ENCODE measurements at regions not wholly inside any gene's neighbourhood (a gene's known extent, or its start where the extent isn't known, plus 50 kb on each side); places are given as distances from the start of the nearest gene placed in this dataset.

GRCh38 chr7:20053334-20054104, 163.7 kb downstream of the MACC1 start:
- TF ChIP-seq GATAD2A (CRISPR knock-in tag; IDR thresholded peaks at IDR 0.05) (no peak), MAX (IDR thresholded peaks at IDR 0.05) (no peak), YY1 (IDR thresholded peaks at IDR 0.05; ENCODE audit: insufficient read depth, insufficient replicate concordance, low read depth, low read length) (no peak), ZNF7 (CRISPR knock-in tag; IDR thresholded peaks at IDR 0.05) (no peak), MAFK (conservative IDR thresholded peaks at IDR 0.05 in 1 of 2, IDR thresholded peaks at IDR 0.05 in 1 of 2; ENCODE audit: low read length in 2 of 2) (no peak), ARHGAP35 (CRISPR knock-in tag; IDR thresholded peaks at IDR 0.05; ENCODE audit: borderline replicate concordance) (no peak), POLR2AphosphoS5 (IDR thresholded peaks at IDR 0.05; ENCODE audit: low read depth, low read length) (no peak), ZNF354B (CRISPR knock-in tag; IDR thresholded peaks at IDR 0.05) (no peak), ZFP36 (IDR thresholded peaks at IDR 0.05; ENCODE audit: borderline replicate concordance, low read depth, low read length, partially characterized antibody) (no peak), XBP1 (CRISPR knock-in tag; IDR thresholded peaks at IDR 0.05) (no peak)

All from HepG2 (cell line).